Fibroblast of lung (primary cell): ENCODE measurements at regions not wholly inside any gene's neighbourhood (a gene's known extent, or its start where the extent isn't known, plus 50 kb on each side); places are given as distances from the start of the nearest gene placed in this dataset.

Source experiments
- CTCF ChIP-seq, 2 donors: IDR thresholded peaks in 1 of 2; conservative IDR thresholded peaks in 1 of 2; 1 replicate in 1 of 2; 2 replicates in 1 of 2; pipeline ENCODE4 v1.5.1; 2011 to 2012; ENCODE audit warnings: low read length in 2 of 2, control low read depth in 1 of 2, inconsistent platforms in 1 of 2, low read depth in 1 of 2, mild to moderate bottlenecking in 1 of 2
- EZH2 ChIP-seq: IDR thresholded peaks from 2 replicates; pipeline ENCODE4 v1.5.1; 2012; ENCODE audit warnings: low read length, control low read depth, mild to moderate bottlenecking; ENCODE audit errors: missing control alignments

GRCh38 chr5:77844373-77844622 lies 68.2 kb upstream of the TBCA start:
- TF ChIP-seq CTCF (conservative IDR thresholded peaks at IDR 0.05 in 1 of 2, IDR thresholded peaks at IDR 0.05 in 1 of 2; ENCODE audit: low read depth in 1 of 2, low read length in 2 of 2) (no peak), EZH2 (no peak)
